NB4 (cell line): ENCODE measurements at regions not wholly inside any gene's neighbourhood (a gene's known extent, or its start where the extent isn't known, plus 50 kb on each side); places are given as distances from the start of the nearest gene placed in this dataset.
"Not testable (repeated sequence)": the region's sequence is repeated elsewhere in the genome, so short reads cannot be mapped to it uniquely, and the experiment has no call there.

Experiments
- DNase-seq: peaks from one replicate; pipeline ENCODE4 v3.0.0; 2010; ENCODE audit warnings: low read depth
- H3K4me3 ChIP-seq: one replicate; pipeline ENCODE4 v1.5.1; 2011; ENCODE audit warnings: mild to moderate bottlenecking, low read depth, low read length, moderate library complexity
- CTCF ChIP-seq: IDR thresholded peaks from one replicate; pipeline ENCODE4 v1.5.1; 2012; ENCODE audit warnings: low read depth, low read length
- MYC ChIP-seq: IDR thresholded peaks from 2 replicates; pipeline ENCODE4 v1.6.1; 2011; ENCODE audit warnings: low read depth, low read length
- POLR2A ChIP-seq: IDR thresholded peaks from 2 replicates; pipeline ENCODE4 v1.6.1; 2011; ENCODE audit warnings: mild to moderate bottlenecking; ENCODE audit not compliant: insufficient read length; ENCODE audit errors: extremely low read depth
- TF ChIP-seq, protein P1 (sequence below): IDR thresholded peaks from 2 replicates; pipeline ENCODE4 v1.6.1; 2011; ENCODE audit warnings: low read depth, low read length

- peak; percentile 68 for DNase-seq
- H3K4me3 ChIP-seq: not testable (repeated sequence)
- peak; percentile 77 for TF ChIP-seq CTCF
Measured at GRCh38 chr22:22321743-22322611, 77.4 kb downstream of the VPREB1 start.

GRCh38 chr22:22322792-22323191 is 78.2 kb downstream of the VPREB1 start:
- no peak for DNase-seq
- TF ChIP-seq, protein P1, sequence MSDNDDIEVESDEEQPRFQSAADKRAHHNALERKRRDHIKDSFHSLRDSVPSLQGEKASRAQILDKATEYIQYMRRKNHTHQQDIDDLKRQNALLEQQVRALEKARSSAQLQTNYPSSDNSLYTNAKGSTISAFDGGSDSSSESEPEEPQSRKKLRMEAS: no peak
- TF ChIP-seq POLR2A (no peak), MYC (no peak), CTCF (no peak)

GRCh38 chr22:22327723-22328122 is 83.1 kb downstream of the VPREB1 start:
- TF ChIP-seq POLR2A (no peak), CTCF (no peak), MYC (no peak)
- TF ChIP-seq, protein P1: no peak
- no peak overlapping the region for H3K4me3 ChIP-seq
- no peak for DNase-seq

More at GRCh38 chr22:22322792-22323191, 78.2 kb downstream of the VPREB1 start:
- H3K4me3 ChIP-seq: no peak overlapping the region

GRCh38 chr22:22329792-22330191 is 85.2 kb downstream of the VPREB1 start:
- TF ChIP-seq, protein P1: no peak
- no peak for TF ChIP-seq POLR2A
- no peak for TF ChIP-seq CTCF
- no peak for TF ChIP-seq MYC
- no peak overlapping the region for H3K4me3 ChIP-seq
- DNase-seq: no peak

GRCh38 chr22:22335640-22336039 is 91.1 kb downstream of the VPREB1 start:
- not testable (repeated sequence) for DNase-seq, H3K4me3 ChIP-seq

DNA sequence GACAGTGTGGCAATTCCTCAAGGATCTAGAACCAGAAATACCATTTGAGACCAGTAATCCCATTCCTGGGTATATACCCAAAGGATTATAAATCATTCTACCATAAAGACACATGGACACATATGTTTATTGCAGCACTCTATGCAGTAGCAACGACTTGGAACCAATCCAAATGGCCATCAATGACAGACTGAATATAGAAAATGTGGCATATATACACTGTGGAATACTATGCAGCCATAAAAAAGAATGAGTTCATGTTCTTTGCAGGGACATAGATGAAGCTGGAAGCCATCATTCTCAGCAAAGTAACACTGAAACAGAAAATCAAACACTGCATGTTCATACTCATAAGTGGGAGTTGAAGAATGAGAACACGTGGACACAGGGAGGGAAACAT is 91.7 kb downstream of the VPREB1 start:
- not testable (repeated sequence) for H3K4me3 ChIP-seq, DNase-seq

DNA sequence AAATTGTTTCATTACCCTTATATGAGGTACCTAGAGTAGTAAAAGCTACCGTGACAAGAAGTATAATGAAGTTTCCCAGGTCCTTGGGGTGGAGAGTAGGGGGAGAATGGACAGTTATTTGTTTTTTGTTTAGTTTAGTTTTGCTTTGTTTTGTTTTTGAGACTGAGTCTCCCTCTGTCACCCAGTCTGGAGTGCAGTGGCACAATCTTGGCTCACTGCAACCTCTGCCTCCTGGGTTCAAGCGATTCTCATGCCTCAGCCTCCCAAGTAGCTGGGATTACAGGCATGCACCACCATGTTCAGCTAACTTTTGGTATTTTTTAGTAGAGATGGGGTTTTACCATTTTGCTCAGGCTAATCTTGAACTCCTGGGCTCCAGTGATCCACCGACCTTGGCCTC is 94.2 kb downstream of the VPREB1 start:
- not testable (repeated sequence) for H3K4me3 ChIP-seq, DNase-seq

GRCh38 chr22:22341736-22342135 is 97.2 kb downstream of the VPREB1 start:
- no peak overlapping the region for H3K4me3 ChIP-seq
- DNase-seq: no peak
- no peak for TF ChIP-seq MYC
